GM12878 (cell line): ENCODE measurements at regions not wholly inside any gene's neighbourhood (a gene's known extent, or its start where the extent isn't known, plus 50 kb on each side); places are given as distances from the start of the nearest gene placed in this dataset.

ENCODE experiments used
- ATAC-seq: fragments of 200-7000 bp; cut with Tn5 transposase; 3 replicates; pipeline ENCODE4 v1.9.1; 2020; ENCODE audit warnings: mild to moderate bottlenecking, moderate library complexity
- BruUV-seq: library from RNA; stranded (reverse); fragments of 400-500 nt; replicated peaks from 2 replicates; lab custom pipeline; 2021; lab: Mats Ljungman, UMichigan
- CTCF ChIA-PET: fragments of 300-600 bp; sonication (Branson Sonifier 250); formaldehyde crosslinking; extraction: SDS; loops from one replicate; lab custom pipeline; 2021; ENCODE audit warnings: inconsistent platforms; lab: Yijun Ruan, JAX
- POLR2A ChIA-PET: fragments of 350-600 bp; formaldehyde crosslinking; extraction: SDS; loops from one replicate; lab custom pipeline; 2021; ENCODE audit warnings: inconsistent platforms; lab: Charles Lee
- RAD21 ChIA-PET: fragments of 300-600 bp; sonication (Branson Sonifier 250); formaldehyde crosslinking; loops from one replicate; lab custom pipeline; 2023; ENCODE audit warnings: antibody characterized with exemption; ENCODE audit not compliant: unreplicated experiment; lab: Charles Lee
- SMC1A ChIA-PET: fragments of 300-600 bp; sonication (Branson Sonifier 250); formaldehyde crosslinking; loops from one replicate; lab custom pipeline; 2023; ENCODE audit not compliant: unreplicated experiment, uncharacterized antibody; lab: Charles Lee
- DNase-seq: peaks from one replicate; pipeline ENCODE4 v3.0.0-alpha.2; 2011; ENCODE audit warnings: low read depth, low spot score
- FAIRE-seq: peaks from 3 replicates; lab custom pipeline; 2011; peaks lifted over from hg19 to GRCh38; lab: Jason Lieb, UNC
- H2AFZ ChIP-seq: 2 replicates; pipeline ENCODE4 v1.6.0; 2011; ENCODE audit warnings: low read depth, low read length, control low read depth; ENCODE audit not compliant: control insufficient read depth
- H3K27ac ChIP-seq: 2 replicates; pipeline ENCODE4 v1.5.1; 2011; ENCODE audit warnings: control low read depth; ENCODE audit not compliant: control insufficient read depth, insufficient read depth
- H3K27me3 ChIP-seq, 2 experiments: replicated peaks in 1 of 2; 2 replicates each; pipeline versions ENCODE4 v1.6.0 to v1.6.1; 2011; ENCODE audit warnings: low read length in 1 of 2; ENCODE audit not compliant: control insufficient read depth in 2 of 2, insufficient read depth in 2 of 2
- H3K36me3 ChIP-seq, 2 experiments: 2 replicates each; pipeline ENCODE4 v1.5.1; 2011; ENCODE audit warnings: low read length in 1 of 2; ENCODE audit not compliant: control insufficient read depth in 2 of 2, insufficient read depth in 2 of 2
- H3K4me1 ChIP-seq: 2 replicates; pipeline ENCODE4 v1.6.1; 2011; ENCODE audit warnings: mild to moderate bottlenecking, low read length, moderate library complexity, mixed read lengths; ENCODE audit not compliant: control insufficient read depth, insufficient read depth
- H3K4me2 ChIP-seq: 2 replicates; pipeline ENCODE4 v1.6.0; 2011; ENCODE audit warnings: control low read depth; ENCODE audit not compliant: control insufficient read depth, insufficient read depth
- H3K4me3 ChIP-seq: fragments of 200-600 bp; sonication (generic); 2 replicates; pipeline ENCODE4 v1.5.1; 2016
- H3K79me2 ChIP-seq: 2 replicates; pipeline ENCODE4 v1.6.0; 2011; ENCODE audit warnings: low read length; ENCODE audit not compliant: control insufficient read depth, insufficient read depth
- H3K9ac ChIP-seq: 2 replicates; pipeline ENCODE4 v1.8.0; 2011; ENCODE audit warnings: low read length, control low read depth, mixed read lengths; ENCODE audit not compliant: control insufficient read depth, insufficient read depth
- H3K9me3 ChIP-seq: replicated peaks from 3 replicates; pipeline ENCODE4 v1.5.1; 2011; ENCODE audit warnings: mild to moderate bottlenecking, low read length; ENCODE audit not compliant: control insufficient read depth, insufficient read depth
- H4K20me1 ChIP-seq: 2 replicates; pipeline ENCODE4 v1.6.0; 2011; ENCODE audit not compliant: control insufficient read depth, insufficient read depth
- BHLHE40 ChIP-seq, 2 experiments: fragments of 450-650 bp in 1 of 2; IDR thresholded peaks; 2 replicates each; pipeline ENCODE4 v1.6.1; 2011 to 2017; ENCODE audit warnings: low read depth in 2 of 2, borderline replicate concordance in 1 of 2, improper control_type of control experiment in 1 of 2, low read length in 1 of 2, mild to moderate bottlenecking in 1 of 2
- CBX3 ChIP-seq: fragments of 200-600 bp; sonication (generic); IDR thresholded peaks from 2 replicates; pipeline ENCODE4 v1.6.1; 2016; ENCODE audit warnings: low read depth, borderline replicate concordance
- DPF2 ChIP-seq: fragments of 450-650 bp; IDR thresholded peaks from 2 replicates; pipeline ENCODE4 v1.6.1; 2017; ENCODE audit warnings: mild to moderate bottlenecking
- MYC ChIP-seq: IDR thresholded peaks from 2 replicates; pipeline ENCODE4 v1.6.1; 2011; ENCODE audit warnings: mild to moderate bottlenecking, low read length, moderate library complexity, inconsistent platforms; ENCODE audit not compliant: insufficient read depth, insufficient replicate concordance, insufficient read length, severe bottlenecking
- RAD51 ChIP-seq: fragments of 450-650 bp; IDR thresholded peaks from 2 replicates; pipeline ENCODE4 v1.6.1; 2016; ENCODE audit warnings: moderate library complexity, mild to moderate bottlenecking, inconsistent platforms
- RELB ChIP-seq: fragments of 450-650 bp; IDR thresholded peaks from 2 replicates; pipeline ENCODE4 v1.6.1; 2017; ENCODE audit warnings: low read depth, mild to moderate bottlenecking, moderate library complexity
- SPI1 ChIP-seq: IDR thresholded peaks from 2 replicates; pipeline ENCODE4 v1.6.1; 2011; ENCODE audit warnings: low read depth, mild to moderate bottlenecking, low read length, moderate library complexity, borderline replicate concordance; ENCODE audit not compliant: insufficient read depth
- TCF7 ChIP-seq: IDR thresholded peaks from 2 replicates; pipeline ENCODE4 v1.6.1; 2014; ENCODE audit warnings: antibody characterized with exemption, borderline replicate concordance
- USF1 ChIP-seq: IDR thresholded peaks from 2 replicates; pipeline ENCODE4 v1.6.1; 2011; ENCODE audit warnings: borderline replicate concordance, low read depth, mild to moderate bottlenecking, moderate library complexity, mixed read lengths, low read length; ENCODE audit not compliant: insufficient read depth; ENCODE audit errors: extremely low read length
- ZNF274 ChIP-seq: IDR thresholded peaks from one replicate; pipeline ENCODE4 v1.8.0; 2011; ENCODE audit not compliant: insufficient read length, insufficient read depth
- WGBS: methylation state at CpG from one replicate; pipeline ENCODE4 v1.1.6; 2016; ENCODE audit warnings: low lambda C conversion rate; ENCODE audit not compliant: insufficient replicate concordance, insufficient coverage; ENCODE audit errors: missing lambda C conversion rate; 5-methylcytosine and 5-hydroxymethylcytosine counted together
- in situ Hi-C: fragments of 300-500 bp; cut with MboI; formaldehyde crosslinking; loops from 9 replicates; pipeline ENCODE4 v1.14.3; 2018; ENCODE audit warnings: mixed read lengths
- intact Hi-C: fragments of 100-400 bp; cut with micrococcal nuclease; formaldehyde crosslinking; loops from one replicate; pipeline ENCODE4 v1.14.2; 2022; ENCODE audit not compliant: unreplicated experiment
- TF ChIP-seq, protein P1 (sequence below): fragments of 450-650 bp; IDR thresholded peaks from 2 replicates; pipeline ENCODE4 v1.6.1; 2018; ENCODE audit warnings: borderline replicate concordance, mild to moderate bottlenecking; ENCODE audit not compliant: partially characterized antibody
- TF ChIP-seq, protein P2 (sequence below): fragments of 450-650 bp; formaldehyde crosslinking; IDR thresholded peaks from 2 replicates; pipeline ENCODE4 v1.4.0; 2020; ENCODE audit warnings: mild to moderate bottlenecking, moderate library complexity
- TF ChIP-seq, protein P3 (sequence below): IDR thresholded peaks from 2 replicates; pipeline ENCODE4 v1.6.1; 2012; ENCODE audit warnings: low read depth, low read length, improper control_type of control experiment

GRCh38 chr2:56831780-56832179, 648.0 kb downstream of the CCDC85A start:
- in situ Hi-C loops (no loop called here), intact Hi-C loops (no loop called here)
- Histone ChIP-seq H3K79me2 (no peaks in the 10 kb centered on the region), H2AFZ (no peak overlapping the region), H3K27ac (no peak overlapping the region), H3K9ac (no peak overlapping the region), H4K20me1 (no peaks in the 10 kb centered on the region), H3K4me2 (no peak overlapping the region), H3K36me3 (no peaks in the 10 kb centered on the region), H3K4me3 (no peak overlapping the region), H3K9me3 (no peaks in the 10 kb centered on the region), H3K4me1 (no peaks in the 10 kb centered on the region), H3K27me3 (no peaks in the 10 kb centered on the region)
- DNase-seq = no peak
- SMC1A ChIA-PET = no interaction called here
- RAD21 ChIA-PET = no interaction called here
- FAIRE-seq = no peak
- BruUV-seq = no TSS peak
- POLR2A ChIA-PET = no interaction called here
- ATAC-seq = no peak
- TF ChIP-seq CBX3 (no peak), RAD51 (no peak), BHLHE40 (IDR thresholded peaks at IDR 0.05; ENCODE audit: borderline replicate concordance in 1 of 2, low read depth in 2 of 2, low read length in 1 of 2) (no peak), MYC (no peak), USF1 (no peak), DPF2 (no peak), SPI1 (no peak), TCF7 (no peak), RELB (no peak), ZNF274 (no peak)
- TF ChIP-seq, protein P1, sequence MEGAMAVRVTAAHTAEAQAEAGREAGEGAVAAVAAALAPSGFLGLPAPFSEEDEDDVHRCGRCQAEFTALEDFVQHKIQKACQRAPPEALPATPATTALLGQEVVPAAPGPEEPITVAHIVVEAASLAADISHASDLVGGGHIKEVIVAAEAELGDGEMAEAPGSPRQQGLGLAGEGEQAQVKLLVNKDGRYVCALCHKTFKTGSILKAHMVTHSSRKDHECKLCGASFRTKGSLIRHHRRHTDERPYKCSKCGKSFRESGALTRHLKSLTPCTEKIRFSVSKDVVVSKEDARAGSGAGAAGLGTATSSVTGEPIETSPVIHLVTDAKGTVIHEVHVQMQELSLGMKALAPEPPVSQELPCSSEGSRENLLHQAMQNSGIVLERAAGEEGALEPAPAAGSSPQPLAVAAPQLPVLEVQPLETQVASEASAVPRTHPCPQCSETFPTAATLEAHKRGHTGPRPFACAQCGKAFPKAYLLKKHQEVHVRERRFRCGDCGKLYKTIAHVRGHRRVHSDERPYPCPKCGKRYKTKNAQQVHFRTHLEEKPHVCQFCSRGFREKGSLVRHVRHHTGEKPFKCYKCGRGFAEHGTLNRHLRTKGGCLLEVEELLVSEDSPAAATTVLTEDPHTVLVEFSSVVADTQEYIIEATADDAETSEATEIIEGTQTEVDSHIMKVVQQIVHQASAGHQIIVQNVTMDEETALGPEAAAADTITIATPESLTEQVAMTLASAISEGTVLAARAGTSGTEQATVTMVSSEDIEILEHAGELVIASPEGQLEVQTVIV = no peak
- TF ChIP-seq, protein P2, sequence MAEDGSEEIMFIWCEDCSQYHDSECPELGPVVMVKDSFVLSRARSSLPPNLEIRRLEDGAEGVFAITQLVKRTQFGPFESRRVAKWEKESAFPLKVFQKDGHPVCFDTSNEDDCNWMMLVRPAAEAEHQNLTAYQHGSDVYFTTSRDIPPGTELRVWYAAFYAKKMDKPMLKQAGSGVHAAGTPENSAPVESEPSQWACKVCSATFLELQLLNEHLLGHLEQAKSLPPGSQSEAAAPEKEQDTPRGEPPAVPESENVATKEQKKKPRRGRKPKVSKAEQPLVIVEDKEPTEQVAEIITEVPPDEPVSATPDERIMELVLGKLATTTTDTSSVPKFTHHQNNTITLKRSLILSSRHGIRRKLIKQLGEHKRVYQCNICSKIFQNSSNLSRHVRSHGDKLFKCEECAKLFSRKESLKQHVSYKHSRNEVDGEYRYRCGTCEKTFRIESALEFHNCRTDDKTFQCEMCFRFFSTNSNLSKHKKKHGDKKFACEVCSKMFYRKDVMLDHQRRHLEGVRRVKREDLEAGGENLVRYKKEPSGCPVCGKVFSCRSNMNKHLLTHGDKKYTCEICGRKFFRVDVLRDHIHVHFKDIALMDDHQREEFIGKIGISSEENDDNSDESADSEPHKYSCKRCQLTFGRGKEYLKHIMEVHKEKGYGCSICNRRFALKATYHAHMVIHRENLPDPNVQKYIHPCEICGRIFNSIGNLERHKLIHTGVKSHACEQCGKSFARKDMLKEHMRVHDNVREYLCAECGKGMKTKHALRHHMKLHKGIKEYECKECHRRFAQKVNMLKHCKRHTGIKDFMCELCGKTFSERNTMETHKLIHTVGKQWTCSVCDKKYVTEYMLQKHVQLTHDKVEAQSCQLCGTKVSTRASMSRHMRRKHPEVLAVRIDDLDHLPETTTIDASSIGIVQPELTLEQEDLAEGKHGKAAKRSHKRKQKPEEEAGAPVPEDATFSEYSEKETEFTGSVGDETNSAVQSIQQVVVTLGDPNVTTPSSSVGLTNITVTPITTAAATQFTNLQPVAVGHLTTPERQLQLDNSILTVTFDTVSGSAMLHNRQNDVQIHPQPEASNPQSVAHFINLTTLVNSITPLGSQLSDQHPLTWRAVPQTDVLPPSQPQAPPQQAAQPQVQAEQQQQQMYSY (CRISPR knock-in tag) = no peak
- TF ChIP-seq, protein P3, sequence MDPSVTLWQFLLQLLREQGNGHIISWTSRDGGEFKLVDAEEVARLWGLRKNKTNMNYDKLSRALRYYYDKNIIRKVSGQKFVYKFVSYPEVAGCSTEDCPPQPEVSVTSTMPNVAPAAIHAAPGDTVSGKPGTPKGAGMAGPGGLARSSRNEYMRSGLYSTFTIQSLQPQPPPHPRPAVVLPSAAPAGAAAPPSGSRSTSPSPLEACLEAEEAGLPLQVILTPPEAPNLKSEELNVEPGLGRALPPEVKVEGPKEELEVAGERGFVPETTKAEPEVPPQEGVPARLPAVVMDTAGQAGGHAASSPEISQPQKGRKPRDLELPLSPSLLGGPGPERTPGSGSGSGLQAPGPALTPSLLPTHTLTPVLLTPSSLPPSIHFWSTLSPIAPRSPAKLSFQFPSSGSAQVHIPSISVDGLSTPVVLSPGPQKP = no peak
- WGBS = 22% methylated on average over 1 of the region's 1 CpG
- CTCF ChIA-PET = no interaction called here
